ENCODE measurements at regions not wholly inside any gene's neighbourhood (a gene's known extent, or its start where the extent isn't known, plus 50 kb on each side); places are given as distances from the start of the nearest gene placed in this dataset.

- Histone ChIP-seq H2AFZ (ENCODE audit: low read depth, low read length) (no peak overlapping the region), H3K27ac (ENCODE audit: low read length) (no peak overlapping the region), H3K4me1 (ENCODE audit: low read length) (no peaks in the 10 kb centered on the region), H3K79me2 (ENCODE audit: low read length) (no peaks in the 10 kb centered on the region), H3K27me3 (ENCODE audit: low read depth, low read length) (0 out of 2 replicates have a peak, but pooled peaks cover 5% of the 10 kb centered on the region), H3K9ac (ENCODE audit: low read length) (no peak overlapping the region), H4K20me1 (ENCODE audit: insufficient read depth, low read length) (no peaks in the 10 kb centered on the region), H3K4me3 (ENCODE audit: low read length) (no peak overlapping the region), H3K36me3 (replicated peaks; ENCODE audit: low read depth, low read length) (no peaks in the 10 kb centered on the region), H3K9me3 (ENCODE audit: insufficient read depth, low read length) (no peaks in the 10 kb centered on the region), H3K4me2 (ENCODE audit: low read length) (no peak overlapping the region)
- TF ChIP-seq CTCF (IDR thresholded peaks at IDR 0.05; ENCODE audit: low read depth, low read length) (no peak), EZH2phosphoT487 (IDR thresholded peaks at IDR 0.05; ENCODE audit: low read depth) (no peak)
These were observed 344.1 kb upstream of the FANCL start for GRCh38 chr2:58585233-58585632.

- H3K9me3 ChIP-seq (ENCODE audit: insufficient read depth, low read length): no peaks in the 10 kb centered on the region
- H2AFZ ChIP-seq (ENCODE audit: low read depth, low read length): no peak overlapping the region
- H3K4me3 ChIP-seq (ENCODE audit: low read length): no peak overlapping the region
- no peak overlapping the region for H3K27ac ChIP-seq (ENCODE audit: low read length)
- no peaks in the 10 kb centered on the region for H3K79me2 ChIP-seq (ENCODE audit: low read length)
- no peak overlapping the region for H3K4me2 ChIP-seq (ENCODE audit: low read length)
- H4K20me1 ChIP-seq (ENCODE audit: insufficient read depth, low read length): no peaks in the 10 kb centered on the region
- no peak overlapping the region for H3K9ac ChIP-seq (ENCODE audit: low read length)
- H3K4me1 ChIP-seq (ENCODE audit: low read length): no peaks in the 10 kb centered on the region
- TF ChIP-seq EZH2phosphoT487 (IDR thresholded peaks at IDR 0.05; ENCODE audit: low read depth) (no peak), CTCF (IDR thresholded peaks at IDR 0.05; ENCODE audit: low read depth, low read length) (no peak)
- 0 out of 2 replicates have a peak, but pooled peaks cover 5% of the 10 kb centered on the region for H3K27me3 ChIP-seq (ENCODE audit: low read depth, low read length)
- H3K36me3 ChIP-seq (replicated peaks; ENCODE audit: low read depth, low read length): no peaks in the 10 kb centered on the region
These were observed 343.5 kb upstream of the FANCL start for GRCh38 chr2:58584606-58585118.

GRCh38 chr2:58578276-58578675 lies 337.2 kb upstream of the FANCL start:
- Histone ChIP-seq H3K9ac (ENCODE audit: low read length) (no peak overlapping the region), H3K79me2 (ENCODE audit: low read length) (no peaks in the 10 kb centered on the region), H3K4me2 (ENCODE audit: low read length) (no peak overlapping the region), H4K20me1 (ENCODE audit: insufficient read depth, low read length) (no peaks in the 10 kb centered on the region), H3K4me1 (ENCODE audit: low read length) (no peaks in the 10 kb centered on the region), H3K27ac (ENCODE audit: low read length) (no peak overlapping the region), H3K36me3 (replicated peaks; ENCODE audit: low read depth, low read length) (no peaks in the 10 kb centered on the region), H3K4me3 (ENCODE audit: low read length) (no peak overlapping the region), H3K27me3 (ENCODE audit: low read depth, low read length) (no peaks in the 10 kb centered on the region), H3K9me3 (ENCODE audit: insufficient read depth, low read length) (no peaks in the 10 kb centered on the region), H2AFZ (ENCODE audit: low read depth, low read length) (no peak overlapping the region)
- TF ChIP-seq EZH2phosphoT487 (IDR thresholded peaks at IDR 0.05; ENCODE audit: low read depth) (no peak), CTCF (IDR thresholded peaks at IDR 0.05; ENCODE audit: low read depth, low read length) (no peak)

GRCh38 chr2:58574873-58575272 lies 333.7 kb upstream of the FANCL start:
- no peak overlapping the region for H3K27ac ChIP-seq (ENCODE audit: low read length)
- no peaks in the 10 kb centered on the region for H3K79me2 ChIP-seq (ENCODE audit: low read length)
- no peak overlapping the region for H3K4me2 ChIP-seq (ENCODE audit: low read length)
- no peaks in the 10 kb centered on the region for H3K9me3 ChIP-seq (ENCODE audit: insufficient read depth, low read length)
- H3K4me1 ChIP-seq (ENCODE audit: low read length): peaks cover 9% of the 10 kb centered on the region
- no peaks in the 10 kb centered on the region for H3K27me3 ChIP-seq (ENCODE audit: low read depth, low read length)
- no peaks in the 10 kb centered on the region for H3K36me3 ChIP-seq (replicated peaks; ENCODE audit: low read depth, low read length)
- H3K4me3 ChIP-seq (ENCODE audit: low read length): no peak overlapping the region
- TF ChIP-seq CTCF (IDR thresholded peaks at IDR 0.05; ENCODE audit: low read depth, low read length): no peak
- no peak for TF ChIP-seq EZH2phosphoT487 (IDR thresholded peaks at IDR 0.05; ENCODE audit: low read depth)
- H4K20me1 ChIP-seq (ENCODE audit: insufficient read depth, low read length): no peaks in the 10 kb centered on the region
- H3K9ac ChIP-seq (ENCODE audit: low read length): no peak overlapping the region
- H2AFZ ChIP-seq (ENCODE audit: low read depth, low read length): no peak overlapping the region

All from OCI-LY3 (cell line).